IMR-90 (cell line): ENCODE measurements at regions not wholly inside any gene's neighbourhood (a gene's known extent, or its start where the extent isn't known, plus 50 kb on each side); places are given as distances from the start of the nearest gene placed in this dataset.
A peak's percentile ranks its signal among the peaks of the same experiment; 100 is the strongest.

Source experiments
- ATAC-seq: fragments of 200-7000 bp; cut with Tn5 transposase; 2 replicates; pipeline ENCODE4 v1.9.1; 2020; ENCODE audit warnings: low read depth, mild to moderate bottlenecking, moderate library complexity
- BruUV-seq: library from RNA; stranded (reverse); fragments of 400-500 nt; replicated peaks from 2 replicates; lab custom pipeline; 2021; lab: Mats Ljungman, UMichigan
- CTCF ChIA-PET: fragments of 300-600 bp; formaldehyde crosslinking; extraction: SDS; loops from one replicate; lab custom pipeline; 2021; ENCODE audit warnings: antibody characterized with exemption; lab: Yijun Ruan, JAX
- POLR2A ChIA-PET: fragments of 300-600 bp; sonication (Branson Sonifier 250); formaldehyde crosslinking; loops from one replicate; lab custom pipeline; 2022; ENCODE audit warnings: antibody characterized with exemption; ENCODE audit not compliant: unreplicated experiment; lab: Charles Lee
- DNase-seq: peaks from one replicate; pipeline ENCODE4 v3.0.0; 2013
- H2AFZ ChIP-seq: replicated peaks from 2 replicates; pipeline ENCODE3; 2013; ENCODE audit warnings: low read length, mild to moderate bottlenecking; ENCODE audit not compliant: poor library complexity
- H2AK5ac ChIP-seq: 2 replicates; pipeline ENCODE4 v1.6.1; 2013; ENCODE audit warnings: low read depth, low read length, inconsistent platforms
- H2AK9ac ChIP-seq: replicated peaks from 2 replicates; pipeline ENCODE3; 2013; ENCODE audit warnings: mild to moderate bottlenecking, low read depth, low read length, moderate library complexity; ENCODE audit not compliant: poor library complexity
- H2BK120ac ChIP-seq: 2 replicates; pipeline ENCODE4 v1.6.1; 2013; ENCODE audit warnings: low read depth, low read length, inconsistent platforms
- H2BK15ac ChIP-seq: 3 replicates; pipeline ENCODE4 v1.6.1; 2013; ENCODE audit warnings: low read depth, low read length, inconsistent platforms
- H2BK20ac ChIP-seq: 2 replicates; pipeline ENCODE4 v1.6.1; 2013; ENCODE audit warnings: low read depth, mild to moderate bottlenecking, inconsistent platforms, low read length, moderate library complexity
- H2BK5ac ChIP-seq: 2 replicates; pipeline ENCODE4 v1.6.1; 2013; ENCODE audit warnings: mild to moderate bottlenecking, low read depth, low read length, inconsistent platforms; ENCODE audit not compliant: poor library complexity, severe bottlenecking
- H3K14ac ChIP-seq: replicated peaks from 2 replicates; pipeline ENCODE4 v1.6.1; 2013; ENCODE audit warnings: low read depth, low read length, inconsistent platforms
- H3K18ac ChIP-seq: 2 replicates; pipeline ENCODE4 v1.6.1; 2013; ENCODE audit warnings: low read depth, low read length, control low read depth
- H3K23ac ChIP-seq: 2 replicates; pipeline ENCODE4 v1.6.1; 2013; ENCODE audit warnings: low read depth, low read length, inconsistent platforms
- H3K27ac ChIP-seq: 2 replicates; pipeline ENCODE4 v1.5.1; 2013; ENCODE audit warnings: mild to moderate bottlenecking, control low read depth, low read length; ENCODE audit not compliant: insufficient read depth
- H3K27me3 ChIP-seq: 2 replicates; pipeline ENCODE4 v1.6.1; 2013; ENCODE audit warnings: low read length; ENCODE audit not compliant: control insufficient read depth, insufficient read depth
- H3K36me3 ChIP-seq: 2 replicates; pipeline ENCODE4 v1.6.1; 2013; ENCODE audit warnings: low read length, mixed read lengths; ENCODE audit not compliant: control insufficient read depth, insufficient read depth
- H3K4ac ChIP-seq: 2 replicates; pipeline ENCODE4 v1.6.1; 2013; ENCODE audit warnings: low read depth, low read length, inconsistent platforms
- H3K4me1 ChIP-seq: 2 replicates; pipeline ENCODE4 v1.6.1; 2013; ENCODE audit warnings: low read length, mixed read lengths; ENCODE audit not compliant: control insufficient read depth, insufficient read depth
- H3K4me2 ChIP-seq: 2 replicates; pipeline ENCODE4 v1.6.1; 2013; ENCODE audit warnings: low read depth, mild to moderate bottlenecking, control low read depth, low read length, moderate library complexity
- H3K4me3 ChIP-seq: 2 replicates; pipeline ENCODE4 v1.5.1; 2013; ENCODE audit warnings: low read depth, mild to moderate bottlenecking, control low read depth, low read length, moderate library complexity; ENCODE audit not compliant: insufficient read depth
- H3K56ac ChIP-seq: 2 replicates; pipeline ENCODE4 v1.6.1; 2013; ENCODE audit warnings: low read length, inconsistent platforms; ENCODE audit not compliant: insufficient read depth; ENCODE audit errors: extremely low read depth
- H3K79me1 ChIP-seq, 2 experiments: 2 replicates each; pipeline ENCODE4 v1.6.1; 2013; ENCODE audit warnings: low read length in 2 of 2, inconsistent platforms in 1 of 2, low read depth in 1 of 2
- H3K9ac ChIP-seq: 2 replicates; pipeline ENCODE4 v1.6.1; 2013; ENCODE audit warnings: low read depth, low read length, control low read depth
- H3K9me1 ChIP-seq: 2 replicates; pipeline ENCODE4 v1.6.1; 2013; ENCODE audit warnings: low read length, inconsistent platforms; ENCODE audit not compliant: insufficient read depth
- H3K9me3 ChIP-seq: 2 replicates; pipeline ENCODE4 v1.6.1; 2013; ENCODE audit warnings: low read length; ENCODE audit not compliant: control insufficient read depth, insufficient read depth
- H4K20me1 ChIP-seq: 2 replicates; pipeline ENCODE4 v1.6.1; 2013; ENCODE audit warnings: low read length, inconsistent platforms; ENCODE audit not compliant: insufficient read depth
- H4K5ac ChIP-seq: 2 replicates; pipeline ENCODE4 v1.6.1; 2013; ENCODE audit warnings: mild to moderate bottlenecking, low read depth, low read length, control low read depth
- H4K8ac ChIP-seq, 2 experiments: 2 replicates each; pipeline ENCODE4 v1.6.1; 2013; ENCODE audit warnings: low read depth in 2 of 2, low read length in 2 of 2, control low read depth in 1 of 2, inconsistent platforms in 1 of 2
- H4K91ac ChIP-seq: 2 replicates; pipeline ENCODE4 v1.6.1; 2013; ENCODE audit warnings: low read depth, low read length, inconsistent platforms; ENCODE audit not compliant: insufficient read depth
- BHLHE40 ChIP-seq: fragments of 150-350 bp; IDR thresholded peaks from 2 replicates; pipeline ENCODE4 v1.6.1; 2016; ENCODE audit warnings: mild to moderate bottlenecking, low read depth, low read length
- CEBPB ChIP-seq: IDR thresholded peaks from 2 replicates; pipeline ENCODE4 v1.6.1; 2012; ENCODE audit warnings: low read depth, low read length, improper control_type of control experiment
- CHD1 ChIP-seq: IDR thresholded peaks from 2 replicates; pipeline ENCODE4 v1.6.1; 2012; ENCODE audit warnings: low read depth, low read length, improper control_type of control experiment
- CTCF ChIP-seq: conservative IDR thresholded peaks from 2 replicates; pipeline ENCODE4 v1.5.1; 2012; ENCODE audit warnings: mild to moderate bottlenecking, low read depth, low read length, improper control_type of control experiment
- ELK1 ChIP-seq: fragments of 150-350 bp; IDR thresholded peaks from 2 replicates; pipeline ENCODE4 v1.6.1; 2016; ENCODE audit warnings: low read depth, mild to moderate bottlenecking, low read length, moderate library complexity, borderline replicate concordance
- FOS ChIP-seq: fragments of 150-350 bp; IDR thresholded peaks from 2 replicates; pipeline ENCODE4 v1.6.1; 2016; ENCODE audit warnings: low read depth, low read length
- MAFK ChIP-seq: IDR thresholded peaks from 2 replicates; pipeline ENCODE4 v1.6.1; 2012; ENCODE audit warnings: low read depth, low read length, improper control_type of control experiment
- MAZ ChIP-seq: IDR thresholded peaks from 2 replicates; pipeline ENCODE4 v1.6.1; 2012; ENCODE audit warnings: low read depth, mild to moderate bottlenecking, low read length, improper control_type of control experiment, moderate library complexity, borderline replicate concordance
- MXI1 ChIP-seq: IDR thresholded peaks from 2 replicates; pipeline ENCODE4 v1.6.1; 2012; ENCODE audit warnings: low read depth, mild to moderate bottlenecking, low read length, moderate library complexity, borderline replicate concordance
- NFE2L2 ChIP-seq: fragments of 150-350 bp; IDR thresholded peaks from 2 replicates; pipeline ENCODE4 v1.6.1; 2016; ENCODE audit warnings: low read depth, mild to moderate bottlenecking, low read length
- POLR2A ChIP-seq: IDR thresholded peaks from 2 replicates; pipeline ENCODE4 v1.6.1; 2012; ENCODE audit warnings: mild to moderate bottlenecking, low read depth, low read length
- RAD21 ChIP-seq: IDR thresholded peaks from 2 replicates; pipeline ENCODE4 v1.6.1; 2012; ENCODE audit warnings: low read length, improper control_type of control experiment
- RCOR1 ChIP-seq: IDR thresholded peaks from 2 replicates; pipeline ENCODE4 v1.6.1; 2012; ENCODE audit warnings: mild to moderate bottlenecking, low read length, improper control_type of control experiment; ENCODE audit not compliant: insufficient replicate concordance
- RFX5 ChIP-seq: IDR thresholded peaks from 2 replicates; pipeline ENCODE4 v1.8.0; 2012; ENCODE audit warnings: low read depth, mild to moderate bottlenecking, low read length, moderate library complexity
- SMC3 ChIP-seq: fragments of 150-350 bp; IDR thresholded peaks from 2 replicates; pipeline ENCODE4 v1.6.1; 2016; ENCODE audit warnings: low read depth, mild to moderate bottlenecking, antibody characterized with exemption, low read length, moderate library complexity
- USF2 ChIP-seq: fragments of 150-350 bp; IDR thresholded peaks from 2 replicates; pipeline ENCODE4 v1.6.1; 2017; ENCODE audit warnings: mild to moderate bottlenecking, antibody characterized with exemption, low read length, low read depth
- WGBS, 2 experiments: methylation state at CpG; one replicate each; pipeline versions ENCODE4 v1.1.5 to v1.1.7; 2013; ENCODE audit warnings: missing lambda C conversion rate in 2 of 2; ENCODE audit not compliant: insufficient read length in 1 of 2; ENCODE audit errors: extremely low coverage in 2 of 2; 5-methylcytosine and 5-hydroxymethylcytosine counted together
- dilution Hi-C: fragments of 300-500 bp; cut with HindIII; formaldehyde crosslinking; loops from one replicate; pipeline ENCODE4 v1.14.3; 2018; ENCODE audit warnings: low sequenced_read_pairs; ENCODE audit not compliant: unreplicated experiment
- in situ Hi-C: fragments of 300-500 bp; cut with MboI; formaldehyde crosslinking; loops from 3 replicates; pipeline ENCODE4 v1.14.3; 2019; ENCODE audit warnings: low sequenced_read_pairs, inconsistent platforms, mixed read lengths
- intact Hi-C: fragments of 100-400 bp; cut with micrococcal nuclease; formaldehyde crosslinking; loops from 2 replicates; pipeline ENCODE4 v1.10.0; 2022

- no peaks in the 10 kb centered on the region for H4K20me1 ChIP-seq
- H3K27me3 ChIP-seq, result no peaks in the 10 kb centered on the region
- no peak overlapping the region for H2AK9ac ChIP-seq
- peak overlapping the region; percentile 38; the same call in 1 of the 2 replicates for H2BK20ac ChIP-seq
- no CpG with 5 or more reads among the region's 1 CpG for WGBS, 2 experiments
- no peak overlapping the region for H4K8ac ChIP-seq
- no peak overlapping the region for H3K27ac ChIP-seq
- H3K4me1 ChIP-seq, result peaks cover 10% of the 10 kb centered on the region
- no peak overlapping the region for H3K4me2 ChIP-seq
- H4K5ac ChIP-seq, result no peak overlapping the region
- H4K91ac ChIP-seq, result 0 out of 2 replicates have a peak overlapping the region, but pooled peaks have one; percentile 9
- peak overlapping the region; percentile 28 for H2BK5ac ChIP-seq
- dilution Hi-C loops, result no loop called here
- peak overlapping the region; percentile 30; the same call in 1 of the 2 replicates for H2BK120ac ChIP-seq
- H3K9ac ChIP-seq, result no peak overlapping the region
- peak overlapping the region; percentile 43; the same call in 1 of the 2 replicates for H3K14ac ChIP-seq
- peak; percentile 96 for DNase-seq
- peak overlapping the region; percentile 77; the same call in 1 of the 2 replicates for H3K18ac ChIP-seq
- no TSS peak for BruUV-seq
- 0 out of 2 replicates have a peak overlapping the region, but pooled peaks have one; percentile 18 for H3K23ac ChIP-seq
- H2AK5ac ChIP-seq, result peak overlapping the region; percentile 31; the same call in 1 of the 2 replicates
- peak overlapping the region; percentile 78; the same call in 1 of the 3 replicates for H2BK15ac ChIP-seq
- H3K4me3 ChIP-seq, result no peak overlapping the region
- in situ Hi-C loops, result no loop called here
- peaks cover 3% of the 10 kb centered on the region for H3K9me1 ChIP-seq
- H3K9me3 ChIP-seq, result no peaks in the 10 kb centered on the region
- H3K79me1 ChIP-seq, result no peaks in the 10 kb centered on the region
- ChIA-PET POLR2A (no interaction called here), CTCF (no interaction called here)
- H3K56ac ChIP-seq, result no peak overlapping the region
- ATAC-seq, result peak; percentile 75
- peak overlapping the region; percentile 17 for H2AFZ ChIP-seq
- TF ChIP-seq USF2 (no peak), MAZ (no peak), CTCF (no peak), POLR2A (no peak), MAFK (no peak), ELK1 (no peak), RAD21 (0 out of 2 replicates have a peak, but pooled peaks have one; percentile 8), FOS (no peak), RFX5 (no peak), SMC3 (no peak), CHD1 (no peak), RCOR1 (no peak), MXI1 (0 out of 2 replicates have a peak, but pooled peaks have one; percentile 33), CEBPB (peak; percentile 33; the same call in 1 of the 2 replicates), NFE2L2 (no peak), BHLHE40 (no peak)
- H3K36me3 ChIP-seq, result no peaks in the 10 kb centered on the region
- intact Hi-C loops, result no loop called here
- peak overlapping the region; percentile 4; the same call in 1 of the 2 replicates for H3K4ac ChIP-seq
Measured at GRCh38 chr2:226609366-226609765, 190.3 kb downstream of the IRS1 start.
